ENCODE measurements at regions not wholly inside any gene's neighbourhood (a gene's known extent, or its start where the extent isn't known, plus 50 kb on each side); places are given as distances from the start of the nearest gene placed in this dataset.

DNA sequence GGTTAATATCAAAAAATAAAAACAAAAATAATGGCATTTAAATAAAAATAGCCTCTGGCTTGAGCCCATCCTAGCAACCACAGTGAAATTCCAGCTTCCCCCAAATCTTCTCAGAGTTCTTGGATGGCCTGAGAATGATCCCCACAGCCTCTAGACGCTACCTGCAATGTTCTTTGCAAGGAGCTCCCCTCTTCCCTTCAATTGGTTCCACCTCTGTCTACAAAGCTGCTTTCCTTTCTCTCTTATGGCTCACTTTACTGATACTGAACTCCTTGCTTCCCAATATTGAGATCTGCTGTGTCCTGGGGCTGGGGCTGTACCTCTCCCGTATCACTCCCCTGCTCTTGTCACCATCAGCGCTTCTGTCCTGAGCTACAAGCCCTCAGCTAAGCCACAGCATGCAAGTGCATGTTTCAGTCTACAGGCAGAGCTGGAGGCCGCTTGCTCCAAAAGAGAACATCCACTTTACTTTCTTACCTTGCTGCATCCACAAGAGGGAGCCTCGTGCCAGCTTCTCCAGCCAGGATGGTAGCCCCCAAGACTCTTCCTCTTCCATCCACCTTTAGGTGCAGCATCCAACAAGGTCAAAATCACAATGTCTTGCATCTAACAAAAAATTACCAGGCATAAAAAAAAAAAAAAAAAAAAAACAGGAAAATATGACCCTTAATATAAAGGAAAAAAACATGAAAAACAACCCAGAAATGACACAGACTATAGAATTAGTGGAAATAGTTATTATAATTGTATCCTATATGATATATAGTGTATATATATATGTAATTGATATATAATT lies 57.4 kb upstream of the PRSS3 start (continued):
- TF ChIP-seq ZNF462 (CRISPR knock-in tag; IDR thresholded peaks at IDR 0.05) = no peak

GRCh38 chr9:33739398-33739797 lies 56.0 kb upstream of the PRSS3 start:
- Histone ChIP-seq H3K9me2 (ENCODE audit: insufficient read depth) (no peaks in the 10 kb centered on the region), H3K4me2 (no peak overlapping the region), H2AFZ (no peak overlapping the region), H3K27ac (ENCODE audit: low read depth) (no peak overlapping the region), H4K20me1 (replicated peaks; ENCODE audit: insufficient read depth) (no peaks in the 10 kb centered on the region), H3K79me2 (replicated peaks; ENCODE audit: insufficient read depth) (no peaks in the 10 kb centered on the region), H3K27me3 (ENCODE audit: insufficient read depth) (no peaks in the 10 kb centered on the region), H3K4me3 (no peak overlapping the region), H3K4me1 (ENCODE audit: insufficient read depth) (no peaks in the 10 kb centered on the region), H3K36me3 (ENCODE audit: insufficient read depth) (no peaks in the 10 kb centered on the region), H3F3A (replicated peaks; ENCODE audit: low read depth) (no peaks in the 10 kb centered on the region)
- H3K27me3 Mint-ChIP-seq (ENCODE audit: insufficient read depth, low read depth, poor library complexity) = peaks cover 6% of the 10 kb centered on the region
- H3K36me3 Mint-ChIP-seq (ENCODE audit: low read depth) = no peaks in the 10 kb centered on the region; the same call in 2 of the 3 replicates
- H3K4me3 Mint-ChIP-seq = no peak overlapping the region
- H3K27ac Mint-ChIP-seq = no peak overlapping the region
- DNase-seq (ENCODE audit: low spot score) (no peak), ATAC-seq (no peak)
- H3K9me3 Mint-ChIP-seq = peaks cover 3% of the 10 kb centered on the region
- peaks cover 3% of the 10 kb centered on the region; the same call in 2 of the 3 replicates for H3K4me1 Mint-ChIP-seq
- TF ChIP-seq ZNF331 (CRISPR knock-in tag; IDR thresholded peaks at IDR 0.05; ENCODE audit: low read depth) (no peak), POLR2AphosphoS5 (IDR thresholded peaks at IDR 0.05; ENCODE audit: low read depth) (no peak), CREB1 (CRISPR knock-in tag; IDR thresholded peaks at IDR 0.05; ENCODE audit: low read depth) (no peak), EZH2phosphoT487 (IDR thresholded peaks at IDR 0.05; ENCODE audit: unreplicated experiment) (no peak), EZH2 (IDR thresholded peaks at IDR 0.05; ENCODE audit: low read depth, unreplicated experiment) (no peak), ZNF462 (CRISPR knock-in tag; IDR thresholded peaks at IDR 0.05) (no peak), ZNF114 (CRISPR knock-in tag; IDR thresholded peaks at IDR 0.05) (no peak)
- TF ChIP-seq, protein P1, sequence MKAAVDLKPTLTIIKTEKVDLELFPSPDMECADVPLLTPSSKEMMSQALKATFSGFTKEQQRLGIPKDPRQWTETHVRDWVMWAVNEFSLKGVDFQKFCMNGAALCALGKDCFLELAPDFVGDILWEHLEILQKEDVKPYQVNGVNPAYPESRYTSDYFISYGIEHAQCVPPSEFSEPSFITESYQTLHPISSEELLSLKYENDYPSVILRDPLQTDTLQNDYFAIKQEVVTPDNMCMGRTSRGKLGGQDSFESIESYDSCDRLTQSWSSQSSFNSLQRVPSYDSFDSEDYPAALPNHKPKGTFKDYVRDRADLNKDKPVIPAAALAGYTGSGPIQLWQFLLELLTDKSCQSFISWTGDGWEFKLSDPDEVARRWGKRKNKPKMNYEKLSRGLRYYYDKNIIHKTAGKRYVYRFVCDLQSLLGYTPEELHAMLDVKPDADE (IDR thresholded peaks at IDR 0.05) = no peak

Data from GM23338 (cell line).